Liver (tissue), 8 donors: ENCODE measurements at regions not wholly inside any gene's neighbourhood (a gene's known extent, or its start where the extent isn't known, plus 50 kb on each side); places are given as distances from the start of the nearest gene placed in this dataset.

Experiments used
- DNase-seq: peaks from one replicate; pipeline ENCODE4 v3.0.0-alpha.2; 2017; ENCODE audit warnings: low spot score
- H3K27ac ChIP-seq, 2 donors: one replicate each; pipeline ENCODE4 v1.7.0; 2013; ENCODE audit warnings: inconsistent platforms in 2 of 2, low read length in 2 of 2, control low read depth in 1 of 2, low read depth in 1 of 2, mild to moderate bottlenecking in 1 of 2
- H3K27me3 ChIP-seq, 4 donors: one replicate each; pipeline versions ENCODE4 v1.6.1 to v1.7.0; 2013; ENCODE audit warnings: low read length in 3 of 4, inconsistent platforms in 1 of 4, mild to moderate bottlenecking in 1 of 4, moderate library complexity in 1 of 4; ENCODE audit not compliant: control insufficient read depth in 4 of 4, insufficient read depth in 4 of 4
- H3K36me3 ChIP-seq, 4 donors: one replicate each; pipeline versions ENCODE4 v1.6.1 to v1.7.0; 2013; ENCODE audit warnings: low read length in 3 of 4, mild to moderate bottlenecking in 3 of 4, low read depth in 1 of 4, moderate library complexity in 1 of 4; ENCODE audit not compliant: control insufficient read depth in 4 of 4, insufficient read depth in 3 of 4
- H3K4me1 ChIP-seq, 4 donors: one replicate each; pipeline versions ENCODE4 v1.6.1 to v1.7.0; 2013; ENCODE audit warnings: low read length in 3 of 4, mild to moderate bottlenecking in 3 of 4, moderate library complexity in 1 of 4; ENCODE audit not compliant: control insufficient read depth in 4 of 4, insufficient read depth in 4 of 4
- H3K4me3 ChIP-seq, 3 donors: one replicate each; pipeline versions ENCODE4 v1.6.1 to v1.7.0; 2013; ENCODE audit warnings: low read length in 3 of 3, control low read depth in 1 of 3, low read depth in 1 of 3, mild to moderate bottlenecking in 1 of 3
- H3K9ac ChIP-seq, 2 donors: one replicate each; pipeline ENCODE4 v1.7.0; 2013; ENCODE audit warnings: low read length in 2 of 2, mild to moderate bottlenecking in 2 of 2, moderate library complexity in 2 of 2, control low read depth in 1 of 2, low read depth in 1 of 2
- H3K9me3 ChIP-seq, 4 donors: one replicate each; pipeline versions ENCODE4 v1.6.1 to v1.7.0; 2013; ENCODE audit warnings: low read length in 3 of 4; ENCODE audit not compliant: control insufficient read depth in 4 of 4
- ATF3 ChIP-seq: IDR thresholded peaks from 2 replicates; pipeline ENCODE4 v1.6.1; 2016; ENCODE audit warnings: antibody characterized with exemption
- CTCF ChIP-seq: fragments of 150-350 bp; IDR thresholded peaks from 2 replicates; pipeline ENCODE4 v1.5.1; 2017; ENCODE audit warnings: improper control_type of control experiment, low read depth, low read length; ENCODE audit not compliant: missing input control
- EGR1 ChIP-seq, 2 donors: IDR thresholded peaks; 2 replicates each; pipeline ENCODE4 v1.6.1; 2016 to 2018; ENCODE audit warnings: antibody characterized with exemption in 2 of 2, low read depth in 2 of 2
- FOXA2 ChIP-seq: IDR thresholded peaks from 2 replicates; pipeline ENCODE4 v1.6.1; 2016; ENCODE audit warnings: antibody characterized with exemption
- GABPA ChIP-seq, 2 donors: IDR thresholded peaks in 1 of 2; conservative IDR thresholded peaks in 1 of 2; 2 replicates each; pipeline ENCODE4 v1.6.1; 2016; ENCODE audit warnings: antibody characterized with exemption in 2 of 2, mild to moderate bottlenecking in 1 of 2, moderate library complexity in 1 of 2
- HNF4A ChIP-seq, 2 donors: conservative IDR thresholded peaks; 2 replicates each; pipeline ENCODE4 v1.6.1; 2016; ENCODE audit warnings: antibody characterized with exemption in 2 of 2, mild to moderate bottlenecking in 2 of 2
- HNF4G ChIP-seq: IDR thresholded peaks from 2 replicates; pipeline ENCODE4 v1.6.1; 2016; ENCODE audit warnings: antibody characterized with exemption
- NR2F2 ChIP-seq: IDR thresholded peaks from 2 replicates; pipeline ENCODE4 v1.6.1; 2016; ENCODE audit warnings: antibody characterized with exemption
- RAD21 ChIP-seq, 2 donors: IDR thresholded peaks; 2 replicates each; pipeline ENCODE4 v1.6.1; 2016; ENCODE audit warnings: antibody characterized with exemption in 2 of 2, mild to moderate bottlenecking in 2 of 2
- SP1 ChIP-seq: IDR thresholded peaks from 2 replicates; pipeline ENCODE4 v1.6.1; 2018; ENCODE audit warnings: antibody characterized with exemption, mild to moderate bottlenecking
- TAF1 ChIP-seq: conservative IDR thresholded peaks from 2 replicates; pipeline ENCODE4 v1.6.1; 2016; ENCODE audit warnings: antibody characterized with exemption, mild to moderate bottlenecking
- YY1 ChIP-seq: IDR thresholded peaks from 2 replicates; pipeline ENCODE4 v1.6.1; 2016; ENCODE audit warnings: antibody characterized with exemption, mild to moderate bottlenecking
- ZBTB33 ChIP-seq: IDR thresholded peaks from 2 replicates; pipeline ENCODE4 v1.6.1; 2016; ENCODE audit warnings: antibody characterized with exemption
- WGBS: extraction: QIAGEN DNeasy Blood & Tissue Kit; methylation state at CpG from one replicate; pipeline ENCODE4 v1.1.7; 2013; 5-methylcytosine and 5-hydroxymethylcytosine counted together
- donor health status: healthy.
- donor health status: healthy.
- donor health status: healthy.
- donor health status: healthy.
- donor health status: healthy.

GRCh38 chr2:150088538-150088937 is 398.9 kb downstream of the RND3 start:
- H3K4me1 ChIP-seq = no peaks in the 10 kb centered on the region
- no peaks in the 10 kb centered on the region for H3K36me3 ChIP-seq
- no peak for DNase-seq
- no peak overlapping the region for H3K27ac ChIP-seq
- WGBS = 79% methylated on average over 3 of the region's 3 CpGs
- H3K9me3 ChIP-seq = no peaks in the 10 kb centered on the region
- no peak overlapping the region for H3K4me3 ChIP-seq
- H3K9ac ChIP-seq = no peak overlapping the region
- no peaks in the 10 kb centered on the region for H3K27me3 ChIP-seq
- no peak for TF ChIP-seq NR2F2
- TF ChIP-seq FOXA2 = no peak
- TF ChIP-seq CTCF = no peak
- TF ChIP-seq SP1 = no peak
- no peak for TF ChIP-seq HNF4A (conservative IDR thresholded peaks at IDR 0.05)
- TF ChIP-seq TAF1 = no peak
- no peak for TF ChIP-seq GABPA (IDR thresholded peaks at IDR 0.05 in 1 of 2, conservative IDR thresholded peaks at IDR 0.05 in 1 of 2)
- no peak for TF ChIP-seq HNF4G

- Histone ChIP-seq H3K27ac (no peak overlapping the region), H3K9ac (no peak overlapping the region), H3K36me3 (no peaks in the 10 kb centered on the region), H3K27me3 (no peaks in the 10 kb centered on the region), H3K4me1 (no peaks in the 10 kb centered on the region), H3K9me3 (no peaks in the 10 kb centered on the region), H3K4me3 (no peak overlapping the region)
- TF ChIP-seq HNF4A (conservative IDR thresholded peaks at IDR 0.05) = no peak
- no peak for TF ChIP-seq RAD21 (IDR thresholded peaks at IDR 0.05)
- no peak for TF ChIP-seq YY1
- no peak for TF ChIP-seq HNF4G
- 98% methylated on average over 2 of the region's 2 CpGs for WGBS
- DNase-seq = no peak
Observed at GRCh38 chr2:150085478-150085877, 402.0 kb downstream of the RND3 start.

- no peak overlapping the region for H3K4me3 ChIP-seq
- no peaks in the 10 kb centered on the region for H3K27me3 ChIP-seq
- H3K36me3 ChIP-seq = no peaks in the 10 kb centered on the region
- WGBS = 82% methylated on average over 4 of the region's 4 CpGs
- no peak overlapping the region for H3K27ac ChIP-seq
- no peak overlapping the region for H3K9ac ChIP-seq
- no peaks in the 10 kb centered on the region for H3K4me1 ChIP-seq
- no peak for TF ChIP-seq YY1
- no peak for TF ChIP-seq TAF1
- DNase-seq = no peak
- H3K9me3 ChIP-seq = no peaks in the 10 kb centered on the region
Observed at GRCh38 chr2:150081775-150082481, 405.5 kb downstream of the RND3 start.

- no peaks in the 10 kb centered on the region for H3K36me3 ChIP-seq
- H3K9ac ChIP-seq = no peak overlapping the region
- TF ChIP-seq ATF3 = no peak
- TF ChIP-seq NR2F2 = no peak
- no peak for TF ChIP-seq EGR1 (IDR thresholded peaks at IDR 0.05; ENCODE audit: low read depth in 2 of 2)
- TF ChIP-seq YY1 = no peak
- TF ChIP-seq SP1 = no peak
- no peak for TF ChIP-seq CTCF
- no peak for TF ChIP-seq HNF4G
- TF ChIP-seq RAD21 (IDR thresholded peaks at IDR 0.05) = no peak
- no peak for TF ChIP-seq ZBTB33
Observed at GRCh38 chr2:150076281-150076680, 411.2 kb downstream of the RND3 start.

More at GRCh38 chr2:150076281-150076680, 411.2 kb downstream of the RND3 start:
- Histone ChIP-seq H3K27me3 (no peaks in the 10 kb centered on the region), H3K4me1 (no peaks in the 10 kb centered on the region), H3K27ac (no peak overlapping the region), H3K4me3 (no peak overlapping the region), H3K9me3 (no peaks in the 10 kb centered on the region)
- 78% methylated on average over 1 of the region's 1 CpG for WGBS
- DNase-seq = no peak
